NCI-H2107 treated with DMSO at 0.1 percent for 48 hours (cell line): ENCODE measurements at regions not wholly inside any gene's neighbourhood (a gene's known extent, or its start where the extent isn't known, plus 50 kb on each side); places are given as distances from the start of the nearest gene placed in this dataset.

Experiments
- DNase-seq: peaks from one replicate; lab custom pipeline; 2025; ENCODE audit not compliant: unreplicated experiment; lab: John Stamatoyannopoulos, UW

- no peak for DNase-seq
Measured at GRCh38 chr3:106795553-106795952, 581.7 kb upstream of the CCDC54 start.

GRCh38 chr3:106797461-106797860 lies 579.8 kb upstream of the CCDC54 start:
- DNase-seq = no peak

- DNase-seq = no peak
Measured at GRCh38 chr3:106805625-106806024, 571.6 kb upstream of the CCDC54 start.

DNA sequence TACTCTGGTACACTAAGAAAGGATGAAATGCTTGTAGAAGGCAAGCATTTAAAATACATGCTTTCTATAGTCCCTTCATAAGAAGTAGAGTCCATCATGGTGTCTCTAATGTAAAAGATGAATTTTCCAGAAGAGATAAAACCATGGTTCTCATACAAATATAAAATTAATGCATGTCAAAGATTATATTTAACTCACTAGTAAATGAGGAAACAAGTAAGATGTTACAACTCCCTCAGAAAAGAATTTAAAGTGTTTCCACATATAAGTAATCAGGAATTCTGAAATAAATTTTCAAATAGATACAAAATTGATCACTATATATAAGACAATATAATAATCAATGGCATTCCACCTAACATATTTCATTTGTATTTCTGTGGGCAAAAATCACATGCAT lies 570.3 kb upstream of the CCDC54 start:
- no peak for DNase-seq

- DNase-seq = no peak
Measured at GRCh38 chr3:106809041-106809440, 568.2 kb upstream of the CCDC54 start.

GRCh38 chr3:106809623-106810299 lies 567.5 kb upstream of the CCDC54 start:
- no peak for DNase-seq

DNA sequence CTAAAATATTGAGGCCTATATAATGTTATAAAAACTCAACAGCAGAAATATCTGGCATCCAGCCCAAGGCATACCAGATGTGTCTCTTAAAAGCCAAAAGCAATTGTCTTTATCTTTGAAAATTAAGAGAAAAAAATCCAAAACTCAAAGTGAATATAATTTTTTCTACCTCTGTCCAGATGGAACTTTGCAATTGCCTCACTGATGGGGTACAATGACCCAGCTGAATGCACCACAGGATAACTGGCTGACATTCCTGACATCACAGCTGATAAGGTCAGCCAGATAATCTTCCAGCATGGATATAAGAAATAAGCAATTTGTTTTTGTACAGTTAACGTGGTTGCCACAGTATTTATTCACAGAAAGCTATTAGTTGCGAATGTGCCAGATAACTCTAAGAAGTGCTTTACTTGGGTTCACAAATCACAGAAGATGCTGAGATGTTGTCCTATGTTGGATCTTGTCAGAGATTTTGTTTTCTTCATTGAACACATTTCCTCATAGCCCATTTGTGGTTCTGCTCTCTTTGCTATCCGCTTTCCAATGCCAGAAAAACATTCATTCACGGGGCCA lies 566.9 kb upstream of the CCDC54 start:
- no peak for DNase-seq

DNA sequence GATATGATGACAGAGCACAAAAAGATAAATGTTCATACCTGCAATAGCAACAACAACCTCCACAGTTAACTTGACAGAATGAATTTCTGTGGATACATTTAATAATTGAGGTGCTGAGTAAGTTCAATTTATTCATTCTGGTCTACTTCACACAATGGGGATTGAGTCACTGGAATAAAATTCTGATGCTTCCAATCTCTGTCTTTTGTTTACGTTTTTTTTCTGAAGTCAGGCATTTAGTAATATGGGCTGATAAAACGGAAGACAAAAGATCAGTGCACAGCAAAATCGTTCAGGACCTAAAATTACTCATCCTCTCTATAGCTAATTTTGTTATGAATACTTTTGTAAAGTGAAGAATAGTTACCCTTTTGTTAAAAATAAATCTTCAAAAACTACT lies 565.9 kb upstream of the CCDC54 start:
- no peak for DNase-seq

- DNase-seq = no peak
Measured at GRCh38 chr3:106813742-106814141, 563.5 kb upstream of the CCDC54 start.

DNA sequence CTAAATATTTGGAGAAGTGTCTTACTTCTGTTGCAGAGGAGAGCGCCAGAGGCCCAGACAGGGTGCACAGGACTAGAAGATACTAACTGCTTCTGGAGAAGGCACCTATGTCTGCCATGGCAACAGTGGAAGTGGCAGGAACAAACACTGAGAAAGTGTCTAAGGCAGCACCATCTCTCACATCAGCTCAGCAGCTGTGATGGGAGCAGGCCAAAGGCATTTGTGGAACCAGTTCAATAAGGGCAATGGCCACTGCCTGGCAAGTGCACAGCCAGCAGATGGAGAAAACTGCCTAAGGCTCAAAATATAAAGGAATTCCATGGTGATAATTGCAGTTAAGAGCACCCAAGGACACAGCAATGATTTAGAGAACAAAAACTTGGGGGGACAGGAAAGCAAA lies 563.0 kb upstream of the CCDC54 start:
- no peak for DNase-seq

DNA sequence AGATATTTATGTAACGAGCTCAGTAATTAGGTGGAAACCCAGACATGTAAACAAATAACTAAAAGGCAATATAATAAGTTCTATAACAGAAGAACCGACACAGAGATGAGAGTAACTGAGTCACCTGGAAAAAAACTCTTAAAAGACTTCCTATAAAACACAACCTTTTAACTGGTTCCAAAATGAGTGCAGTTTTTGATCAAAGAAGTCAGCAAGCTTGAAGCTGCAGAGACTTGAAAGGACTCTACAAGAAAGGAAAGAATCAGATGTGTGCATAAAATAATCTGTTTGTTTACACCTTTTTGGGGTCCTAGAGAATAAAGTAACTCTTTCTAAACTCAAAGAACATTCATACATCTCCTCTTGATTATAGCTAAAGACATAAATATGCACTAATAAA lies 560.4 kb upstream of the CCDC54 start:
- no peak for DNase-seq

- no peak for DNase-seq
Measured at GRCh38 chr3:106817706-106818105, 559.5 kb upstream of the CCDC54 start.

DNA sequence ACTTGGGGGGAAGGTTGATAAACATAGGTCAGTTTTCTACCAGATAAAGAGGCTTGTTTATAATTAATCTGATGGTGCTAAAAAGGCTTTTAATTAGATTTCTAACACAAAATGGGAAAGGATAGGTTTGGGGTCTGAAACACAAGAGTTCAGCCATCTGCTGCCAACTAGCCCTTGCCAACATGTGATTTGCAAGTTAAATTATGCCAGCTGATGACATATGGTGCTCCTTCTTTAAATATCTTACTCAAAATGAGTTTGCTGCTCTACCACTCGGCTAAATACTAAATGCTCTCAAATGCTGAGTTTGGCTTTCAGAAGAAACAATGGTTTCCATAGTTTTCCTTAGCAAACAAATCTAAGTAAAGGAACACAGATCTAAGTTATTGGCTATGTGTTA lies 557.8 kb upstream of the CCDC54 start:
- no peak for DNase-seq

- no peak for DNase-seq
Measured at GRCh38 chr3:106820726-106821362, 556.4 kb upstream of the CCDC54 start.

DNA sequence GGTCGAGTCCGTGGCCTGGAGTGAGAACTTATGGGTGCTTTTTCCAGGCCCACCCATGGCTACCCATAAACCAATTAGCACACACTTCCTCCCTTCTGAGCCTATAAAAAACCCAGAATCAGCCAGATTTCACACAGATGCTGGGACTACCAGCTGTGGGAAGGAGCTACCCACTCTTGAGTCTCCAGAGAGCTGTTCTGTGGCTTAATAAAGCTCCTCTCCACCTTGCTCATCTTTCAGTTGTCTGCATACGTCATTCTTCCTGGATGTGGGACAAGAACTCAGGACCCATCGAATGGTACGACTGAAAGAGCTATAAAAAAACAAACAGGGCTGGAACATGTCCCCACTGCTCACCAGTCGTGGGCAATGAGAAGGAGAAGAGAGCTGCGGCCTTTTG lies 555.4 kb upstream of the CCDC54 start:
- no peak for DNase-seq

DNA sequence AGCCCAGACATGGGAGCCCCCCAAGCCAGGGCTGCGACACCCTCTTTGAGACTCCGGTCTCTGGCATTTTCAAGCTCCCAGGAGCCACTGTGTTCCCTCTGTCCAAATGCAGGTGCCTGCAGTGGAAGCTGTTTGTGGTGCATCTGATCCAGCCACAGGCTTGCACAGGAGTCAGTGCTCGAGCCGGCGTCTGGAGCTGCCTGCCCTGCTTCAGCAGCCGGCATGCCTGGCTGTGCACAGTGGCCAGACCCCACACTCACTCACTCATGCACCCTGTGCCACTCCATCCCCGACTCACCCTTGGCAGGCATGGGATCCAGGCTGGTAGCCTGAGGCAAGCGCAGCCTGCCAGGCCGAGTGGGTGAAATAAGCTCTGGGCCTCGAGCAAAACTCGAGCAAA lies 555.0 kb upstream of the CCDC54 start:
- DNase-seq = no peak

DNA sequence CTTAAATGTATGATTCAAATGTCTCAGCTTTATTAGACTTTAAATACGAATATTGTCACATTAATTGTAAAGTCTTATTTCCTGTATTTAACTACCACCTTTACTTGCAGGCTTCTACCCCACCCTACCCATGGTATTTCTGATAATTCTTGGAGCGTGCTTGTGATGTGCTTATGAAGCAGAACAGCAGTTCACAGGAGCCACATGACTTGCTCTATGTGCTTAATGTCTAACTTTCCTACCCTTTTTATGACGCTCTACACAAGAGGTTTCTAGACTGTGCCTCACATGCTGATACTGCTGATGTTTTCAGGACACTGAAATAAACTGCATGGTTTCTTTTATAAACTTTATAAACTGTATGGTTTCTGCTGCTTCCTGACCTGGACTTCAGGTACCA lies 553.5 kb upstream of the CCDC54 start:
- DNase-seq = no peak

GRCh38 chr3:106824856-106825255 lies 552.4 kb upstream of the CCDC54 start:
- DNase-seq = no peak

DNA sequence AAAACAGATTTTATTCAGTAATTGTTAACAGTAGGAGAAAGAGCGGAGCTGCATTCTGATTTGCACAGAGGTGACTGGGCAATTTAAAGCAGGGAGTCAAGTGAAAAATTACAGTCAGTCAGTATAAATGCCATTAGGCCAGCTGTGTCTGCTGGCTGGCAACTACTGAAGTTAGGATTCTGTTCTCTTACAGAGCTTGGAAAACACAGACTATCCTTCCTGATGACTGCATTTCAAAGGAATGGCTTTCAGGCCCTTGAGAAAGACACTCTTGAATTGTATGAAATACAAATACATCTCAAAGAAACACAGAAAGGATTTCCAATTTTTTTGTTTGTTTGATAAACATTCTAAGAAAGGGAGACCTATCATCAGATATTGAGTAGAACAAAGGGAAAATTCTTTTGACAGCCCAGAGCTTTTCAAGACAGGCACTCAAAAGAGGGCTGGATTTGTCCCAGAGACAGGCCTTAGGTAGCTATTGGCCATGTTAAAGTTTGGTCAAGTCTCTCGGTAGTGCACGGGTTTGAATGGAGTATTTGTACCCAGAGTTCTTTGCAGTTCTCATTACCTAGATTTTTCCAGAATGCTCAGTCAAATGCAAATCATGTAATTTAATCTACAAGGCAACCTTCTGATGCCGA lies 551.2 kb upstream of the CCDC54 start:
- DNase-seq = no peak

- DNase-seq = no peak
Measured at GRCh38 chr3:106826791-106827311, 550.4 kb upstream of the CCDC54 start.

- DNase-seq = no peak
Measured at GRCh38 chr3:106827515-106828213, 549.6 kb upstream of the CCDC54 start.
